H9 (cell line): ENCODE measurements at regions not wholly inside any gene's neighbourhood (a gene's known extent, or its start where the extent isn't known, plus 50 kb on each side); places are given as distances from the start of the nearest gene placed in this dataset.

ENCODE experiments used
- DNase-seq: peaks from one replicate; pipeline ENCODE4 v3.0.0-alpha.2; 2017
- H2AFZ ChIP-seq: one replicate; pipeline ENCODE4 v1.6.1; 2013; ENCODE audit warnings: mild to moderate bottlenecking, low read length, control low read depth, moderate library complexity
- H2AK5ac ChIP-seq: 2 replicates; pipeline ENCODE4 v1.6.1; 2013; ENCODE audit warnings: low read length, control low read depth, mixed read lengths; ENCODE audit not compliant: insufficient read length
- H2BK120ac ChIP-seq: one replicate; pipeline ENCODE4 v1.6.1; 2013; ENCODE audit warnings: low read depth, mild to moderate bottlenecking, low read length, control low read depth, inconsistent platforms; ENCODE audit not compliant: poor library complexity, severe bottlenecking
- H2BK12ac ChIP-seq: 2 replicates; pipeline ENCODE4 v1.6.1; 2013; ENCODE audit warnings: low read length, control low read depth, mixed read lengths, low read depth; ENCODE audit not compliant: insufficient read length
- H2BK15ac ChIP-seq: 2 replicates; pipeline ENCODE4 v1.6.1; 2013; ENCODE audit warnings: low read depth, low read length, control low read depth
- H2BK20ac ChIP-seq: one replicate; pipeline ENCODE4 v1.6.1; 2013; ENCODE audit warnings: low read depth, mild to moderate bottlenecking, low read length, control low read depth, inconsistent platforms; ENCODE audit not compliant: poor library complexity, severe bottlenecking
- H2BK5ac ChIP-seq: 2 replicates; pipeline ENCODE4 v1.6.1; 2013; ENCODE audit warnings: low read length, control low read depth, mixed read lengths; ENCODE audit not compliant: insufficient read length
- H3K14ac ChIP-seq: 2 replicates; pipeline ENCODE4 v1.6.1; 2013; ENCODE audit warnings: low read length, control low read depth; ENCODE audit not compliant: insufficient read depth
- H3K18ac ChIP-seq: 2 replicates; pipeline ENCODE4 v1.6.1; 2013; ENCODE audit warnings: low read depth, mild to moderate bottlenecking, mixed read lengths, low read length, control low read depth; ENCODE audit not compliant: insufficient read length
- H3K23ac ChIP-seq: 2 replicates; pipeline ENCODE4 v1.6.1; 2013; ENCODE audit warnings: low read length, control low read depth, mixed read lengths, low read depth; ENCODE audit not compliant: insufficient read length
- H3K23me2 ChIP-seq: 2 replicates; pipeline ENCODE4 v1.6.1; 2013; ENCODE audit warnings: low read depth, mild to moderate bottlenecking, mixed read lengths, low read length, control low read depth; ENCODE audit not compliant: insufficient read length, poor library complexity, severe bottlenecking
- H3K27ac ChIP-seq: 2 replicates; pipeline ENCODE4 v1.5.1; 2013; ENCODE audit warnings: low read length, control low read depth, mixed read lengths, low read depth; ENCODE audit not compliant: insufficient read length
- H3K27me3 ChIP-seq: 2 replicates; pipeline ENCODE4 v1.6.1; 2013; ENCODE audit warnings: low read length, control low read depth, inconsistent platforms; ENCODE audit not compliant: insufficient read depth
- H3K4ac ChIP-seq: 2 replicates; pipeline ENCODE4 v1.6.1; 2013; ENCODE audit warnings: low read depth, mild to moderate bottlenecking, control low read depth, inconsistent platforms, low read length, moderate library complexity
- H3K4me1 ChIP-seq: 2 replicates; pipeline ENCODE4 v1.6.1; 2013; ENCODE audit warnings: low read length, control low read depth, inconsistent platforms; ENCODE audit not compliant: insufficient read depth
- H3K4me2 ChIP-seq: 2 replicates; pipeline ENCODE4 v1.6.1; 2013; ENCODE audit warnings: low read length, control low read depth, mixed read lengths; ENCODE audit not compliant: insufficient read length, insufficient read depth
- H3K56ac ChIP-seq: 2 replicates; pipeline ENCODE4 v1.6.1; 2013; ENCODE audit warnings: low read depth, mild to moderate bottlenecking, mixed read lengths, low read length, control low read depth; ENCODE audit not compliant: insufficient read length
- H3K79me1 ChIP-seq: 2 replicates; pipeline ENCODE4 v1.6.1; 2013; ENCODE audit warnings: low read depth, mild to moderate bottlenecking, moderate library complexity, low read length, control low read depth, inconsistent platforms; ENCODE audit not compliant: insufficient read depth, poor library complexity, severe bottlenecking
- H3K79me2 ChIP-seq: 2 replicates; pipeline ENCODE4 v1.6.1; 2013; ENCODE audit warnings: low read length, control low read depth, inconsistent platforms; ENCODE audit not compliant: insufficient read depth
- H3K9ac ChIP-seq: 2 replicates; pipeline ENCODE4 v1.6.1; 2013; ENCODE audit warnings: low read length, control low read depth, mixed read lengths; ENCODE audit not compliant: insufficient read length; ENCODE audit errors: extremely low read depth
- H3K9me3 ChIP-seq: one replicate; pipeline ENCODE4 v1.6.1; 2013; ENCODE audit warnings: low read depth, low read length, inconsistent platforms; ENCODE audit not compliant: control insufficient read depth
- H3T11ph ChIP-seq: one replicate; pipeline ENCODE4 v1.6.1; 2013; ENCODE audit warnings: mild to moderate bottlenecking, low read length, control low read depth, inconsistent platforms
- H4K20me1 ChIP-seq: one replicate; pipeline ENCODE4 v1.6.1; 2013; ENCODE audit not compliant: control insufficient read depth, insufficient read length, insufficient read depth
- H4K5ac ChIP-seq: 2 replicates; pipeline ENCODE4 v1.6.1; 2013; ENCODE audit warnings: low read depth, mild to moderate bottlenecking, mixed read lengths, low read length, control low read depth; ENCODE audit not compliant: insufficient read length
- H4K8ac ChIP-seq: replicated peaks from 2 replicates; pipeline ENCODE4 v1.6.1; 2013; ENCODE audit warnings: low read length, control low read depth, mixed read lengths, low read depth; ENCODE audit not compliant: insufficient read length
- H4K91ac ChIP-seq: 2 replicates; pipeline ENCODE4 v1.6.1; 2013; ENCODE audit warnings: low read depth, mild to moderate bottlenecking, moderate library complexity, mixed read lengths, low read length, control low read depth; ENCODE audit not compliant: insufficient read length
- H3K27ac Mint-ChIP-seq, 3 experiments: 2 replicates in 2 of 3; 3 replicates in 1 of 3; pipeline ENCODE4 v1.8.0; 2020 to 2021; ENCODE audit warnings: mixed read lengths in 3 of 3, mild to moderate bottlenecking in 1 of 3, moderate library complexity in 1 of 3
- H3K27me3 Mint-ChIP-seq: 2 replicates; pipeline ENCODE4 v1.8.0; 2021; ENCODE audit warnings: low read depth, mild to moderate bottlenecking, moderate library complexity, mixed read lengths
- H3K36me3 Mint-ChIP-seq, 3 experiments: 2 replicates in 2 of 3; 3 replicates in 1 of 3; pipeline ENCODE4 v1.8.0; 2020 to 2021; ENCODE audit warnings: low read depth in 3 of 3, mixed read lengths in 3 of 3; ENCODE audit not compliant: insufficient read depth in 1 of 3
- H3K4me1 Mint-ChIP-seq, 2 experiments: 2 replicates each; pipeline ENCODE4 v1.8.0; 2020; ENCODE audit warnings: mixed read lengths in 2 of 2
- H3K4me3 Mint-ChIP-seq, 2 experiments: 2 replicates in 1 of 2; 3 replicates in 1 of 2; pipeline ENCODE4 v1.8.0; 2020 to 2021; ENCODE audit warnings: mild to moderate bottlenecking in 2 of 2, mixed read lengths in 2 of 2, moderate library complexity in 1 of 2
- H3K9me3 Mint-ChIP-seq, 2 experiments: 2 replicates in 1 of 2; 3 replicates in 1 of 2; pipeline ENCODE4 v1.8.0; 2020; ENCODE audit warnings: mild to moderate bottlenecking in 2 of 2, mixed read lengths in 2 of 2, moderate library complexity in 1 of 2
- CTCF ChIP-seq: fragments of 200-600 bp; sonication (generic); conservative IDR thresholded peaks from 3 replicates; pipeline ENCODE4 v1.8.0; 2021; ENCODE audit warnings: antibody characterized with exemption, mild to moderate bottlenecking
- WGBS: extraction: QIAGEN DNeasy Blood & Tissue Kit; methylation state at CpG from one replicate; pipeline ENCODE4 v1.1.7; 2013; ENCODE audit warnings: missing lambda C conversion rate, low lambda C conversion rate, mixed read lengths; ENCODE audit not compliant: insufficient read length; ENCODE audit errors: extremely low coverage; 5-methylcytosine and 5-hydroxymethylcytosine counted together

GRCh38 chr14:42909659-42910058 lies 1303.0 kb downstream of the LRFN5 start:
- Histone ChIP-seq H3K4me1 (no peaks in the 10 kb centered on the region), H2BK5ac (no peak overlapping the region), H3K9ac (no peak overlapping the region), H4K20me1 (no peaks in the 10 kb centered on the region), H3K14ac (no peak overlapping the region), H3K9me3 (no peaks in the 10 kb centered on the region), H3K79me2 (no peaks in the 10 kb centered on the region), H4K5ac (no peak overlapping the region), H3K4me2 (no peak overlapping the region), H3K23me2 (no peaks in the 10 kb centered on the region), H3T11ph (no peak overlapping the region), H2BK12ac (no peak overlapping the region), H2AK5ac (no peak overlapping the region), H2BK120ac (no peak overlapping the region), H3K56ac (no peak overlapping the region), H2BK20ac (no peak overlapping the region), H3K27me3 (no peaks in the 10 kb centered on the region), H2AFZ (no peak overlapping the region), H4K8ac (no peak overlapping the region), H4K91ac (no peak overlapping the region), H3K27ac (no peak overlapping the region), H2BK15ac (no peak overlapping the region), H3K18ac (no peak overlapping the region), H3K4ac (no peak overlapping the region), H3K79me1 (no peaks in the 10 kb centered on the region), H3K23ac (no peak overlapping the region)
- H3K27me3 Mint-ChIP-seq: no peaks in the 10 kb centered on the region
- no peak overlapping the region for H3K4me3 Mint-ChIP-seq
- DNase-seq: no peak
- WGBS: no CpG with 5 or more reads among the region's 1 CpG
- H3K4me1 Mint-ChIP-seq: no peaks in the 10 kb centered on the region
- TF ChIP-seq CTCF: no peak
- H3K9me3 Mint-ChIP-seq: peaks cover 3 to 5% of the 10 kb centered on the region in 2 experiments; a peak in 3 of 5 replicates
- H3K36me3 Mint-ChIP-seq: peaks cover 0 to 5% (median 0%) of the 10 kb centered on the region in 3 experiments; a peak in 1 of 7 replicates
- H3K27ac Mint-ChIP-seq: no peak overlapping the region
